Fibroblast of pulmonary artery (primary cell): ENCODE measurements at regions not wholly inside any gene's neighbourhood (a gene's known extent, or its start where the extent isn't known, plus 50 kb on each side); places are given as distances from the start of the nearest gene placed in this dataset.

Experiments
- DNase-seq: peaks from one replicate; pipeline ENCODE4 v3.0.0-alpha.2; 2010; ENCODE audit warnings: low read depth
- H3K4me3 ChIP-seq: replicated peaks from 2 replicates; pipeline ENCODE4 v1.5.1; 2011; ENCODE audit warnings: low read depth, mild to moderate bottlenecking, control low read depth, low read length, moderate library complexity
- TF ChIP-seq, protein P1 (sequence below): IDR thresholded peaks from 2 replicates; pipeline ENCODE4 v1.5.1; 2011; ENCODE audit warnings: mild to moderate bottlenecking, control low read depth, low read length, inconsistent platforms; ENCODE audit errors: missing control alignments

DNA sequence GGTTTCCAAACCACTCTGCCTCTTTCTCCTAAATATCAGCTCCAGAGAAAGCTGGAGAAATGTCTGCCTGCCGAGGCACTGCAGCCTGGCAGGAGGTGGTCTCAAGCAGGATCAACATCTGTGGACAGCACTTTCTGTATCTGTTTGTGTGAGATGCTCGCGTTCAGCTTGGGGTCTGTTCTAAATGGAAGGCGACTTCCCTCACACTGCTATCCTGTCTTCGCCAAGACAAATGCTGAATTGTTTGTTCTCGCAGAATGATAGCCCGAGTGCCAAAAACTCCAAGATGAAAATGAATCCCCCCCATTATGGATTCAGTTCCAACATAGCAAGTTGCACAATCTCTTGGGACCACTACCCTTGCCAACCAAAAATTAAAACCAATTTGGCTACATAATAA lies 72.2 kb upstream of the PALS2 start:
- TF ChIP-seq, protein P1, sequence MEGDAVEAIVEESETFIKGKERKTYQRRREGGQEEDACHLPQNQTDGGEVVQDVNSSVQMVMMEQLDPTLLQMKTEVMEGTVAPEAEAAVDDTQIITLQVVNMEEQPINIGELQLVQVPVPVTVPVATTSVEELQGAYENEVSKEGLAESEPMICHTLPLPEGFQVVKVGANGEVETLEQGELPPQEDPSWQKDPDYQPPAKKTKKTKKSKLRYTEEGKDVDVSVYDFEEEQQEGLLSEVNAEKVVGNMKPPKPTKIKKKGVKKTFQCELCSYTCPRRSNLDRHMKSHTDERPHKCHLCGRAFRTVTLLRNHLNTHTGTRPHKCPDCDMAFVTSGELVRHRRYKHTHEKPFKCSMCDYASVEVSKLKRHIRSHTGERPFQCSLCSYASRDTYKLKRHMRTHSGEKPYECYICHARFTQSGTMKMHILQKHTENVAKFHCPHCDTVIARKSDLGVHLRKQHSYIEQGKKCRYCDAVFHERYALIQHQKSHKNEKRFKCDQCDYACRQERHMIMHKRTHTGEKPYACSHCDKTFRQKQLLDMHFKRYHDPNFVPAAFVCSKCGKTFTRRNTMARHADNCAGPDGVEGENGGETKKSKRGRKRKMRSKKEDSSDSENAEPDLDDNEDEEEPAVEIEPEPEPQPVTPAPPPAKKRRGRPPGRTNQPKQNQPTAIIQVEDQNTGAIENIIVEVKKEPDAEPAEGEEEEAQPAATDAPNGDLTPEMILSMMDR = no peak
- no peak overlapping the region for H3K4me3 ChIP-seq
- no peak for DNase-seq

DNA sequence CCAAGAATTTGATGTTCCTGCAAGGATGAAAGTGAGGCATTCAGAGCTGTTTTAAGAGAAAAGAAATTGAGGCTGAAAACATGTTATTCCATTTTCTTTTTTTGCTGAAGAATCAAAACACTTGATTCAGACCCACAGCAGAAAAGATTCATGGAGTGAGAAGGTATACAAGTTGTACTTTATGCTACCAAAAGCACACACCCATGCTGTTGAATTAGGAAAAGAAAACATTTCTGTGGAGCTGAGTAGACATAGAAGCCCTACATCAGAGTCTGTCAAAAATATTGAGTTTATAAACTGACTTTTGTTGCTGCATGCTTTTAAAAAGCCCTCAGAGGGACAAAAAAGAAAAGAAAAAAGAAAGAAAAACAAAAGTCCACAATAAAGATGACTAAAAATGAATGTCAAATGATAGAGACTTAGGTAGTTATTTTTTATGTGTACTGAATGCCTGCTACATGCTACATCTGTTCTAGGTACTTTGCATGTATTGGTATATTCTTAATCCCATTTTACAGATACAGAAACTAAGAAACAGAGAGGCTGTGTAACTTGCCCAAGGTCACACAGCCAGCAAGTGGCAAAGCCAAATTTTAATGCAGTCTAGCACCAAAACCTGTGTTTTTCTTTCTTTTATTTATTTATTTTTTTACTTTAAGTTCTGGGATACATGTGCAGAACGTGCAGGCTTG lies 71.7 kb upstream of the PALS2 start:
- TF ChIP-seq, protein P1 = no peak
- H3K4me3 ChIP-seq = no peak overlapping the region
- DNase-seq = no peak

DNA sequence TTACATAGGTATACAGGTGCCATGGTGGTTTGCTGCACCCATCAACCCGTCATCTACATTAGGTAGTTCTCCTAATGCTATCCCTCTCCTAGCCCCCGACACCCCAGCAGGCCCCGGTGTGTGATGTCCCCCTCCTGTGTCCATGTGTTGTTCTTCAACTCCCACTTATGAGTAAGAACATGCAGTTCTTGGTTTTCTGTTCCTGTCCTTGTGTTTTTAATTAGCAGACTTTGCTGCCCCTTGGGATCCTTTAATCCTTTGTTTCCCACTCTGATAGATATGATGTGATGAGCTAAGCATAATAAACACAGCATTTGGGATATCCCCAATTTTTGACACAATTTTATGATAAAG lies 71.1 kb upstream of the PALS2 start:
- DNase-seq = no peak
- TF ChIP-seq, protein P1 = no peak
- no peak overlapping the region for H3K4me3 ChIP-seq

DNA sequence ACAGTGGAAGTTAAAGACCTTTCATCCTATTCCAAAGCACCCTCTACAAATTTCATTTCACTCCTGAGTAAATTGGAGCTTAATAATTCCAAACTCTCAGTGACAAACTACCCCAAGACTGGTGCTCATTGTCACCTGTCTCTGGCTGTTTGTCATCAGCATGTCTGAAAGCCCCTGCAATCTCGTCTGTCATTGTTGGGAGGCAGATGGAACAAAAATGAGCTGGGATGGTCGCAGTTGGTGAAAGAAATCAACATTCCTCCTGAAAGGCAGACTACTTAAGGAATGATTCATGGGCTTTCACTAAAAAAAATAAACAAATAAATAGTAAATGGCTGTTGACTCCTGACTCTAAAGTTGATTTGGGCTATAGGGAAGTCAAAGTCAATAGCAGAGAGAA lies 69.7 kb upstream of the PALS2 start:
- TF ChIP-seq, protein P1 = no peak
- DNase-seq = no peak
- no peak overlapping the region for H3K4me3 ChIP-seq

DNA sequence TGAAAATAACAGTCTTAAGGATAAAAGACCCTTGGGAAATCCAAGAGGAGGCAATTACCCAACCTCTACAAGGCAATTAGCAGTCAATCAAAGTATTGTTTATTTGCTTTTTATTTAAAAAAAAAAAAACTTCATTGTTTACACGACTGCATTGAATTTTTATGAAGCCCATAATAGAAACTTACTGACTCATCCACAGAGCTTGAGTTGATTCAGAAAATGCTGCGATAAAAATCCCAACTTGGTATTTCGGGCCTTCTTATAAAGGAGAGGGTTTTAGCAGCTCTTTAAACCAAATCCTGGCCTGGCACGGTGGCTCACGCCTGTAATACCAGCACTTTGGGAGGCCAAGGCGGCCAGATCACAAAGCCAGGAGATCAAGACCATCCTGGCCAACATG lies 69.2 kb upstream of the PALS2 start:
- TF ChIP-seq, protein P1 = no peak
- no peak for DNase-seq
- H3K4me3 ChIP-seq = no peak overlapping the region

DNA sequence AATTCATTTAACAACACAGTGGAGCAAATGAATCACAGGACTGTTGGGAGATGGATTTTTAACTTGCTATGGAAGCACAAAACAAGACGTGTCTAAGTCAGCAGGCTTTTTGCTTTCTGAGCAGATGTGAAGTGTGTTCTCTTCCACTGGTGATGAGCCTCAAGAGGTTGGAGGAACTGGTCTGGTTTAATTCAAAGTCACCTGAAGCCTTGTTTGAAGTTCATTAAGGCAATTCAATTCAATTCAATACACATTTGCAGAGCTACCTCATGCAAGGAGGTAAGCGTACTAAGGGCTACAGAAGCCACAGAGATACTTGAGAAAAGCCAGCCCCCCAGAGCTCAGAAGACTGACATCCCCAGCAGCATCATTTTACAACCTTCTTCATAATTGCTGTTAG lies 68.4 kb upstream of the PALS2 start:
- no peak overlapping the region for H3K4me3 ChIP-seq
- no peak for DNase-seq
- TF ChIP-seq, protein P1 = no peak

DNA sequence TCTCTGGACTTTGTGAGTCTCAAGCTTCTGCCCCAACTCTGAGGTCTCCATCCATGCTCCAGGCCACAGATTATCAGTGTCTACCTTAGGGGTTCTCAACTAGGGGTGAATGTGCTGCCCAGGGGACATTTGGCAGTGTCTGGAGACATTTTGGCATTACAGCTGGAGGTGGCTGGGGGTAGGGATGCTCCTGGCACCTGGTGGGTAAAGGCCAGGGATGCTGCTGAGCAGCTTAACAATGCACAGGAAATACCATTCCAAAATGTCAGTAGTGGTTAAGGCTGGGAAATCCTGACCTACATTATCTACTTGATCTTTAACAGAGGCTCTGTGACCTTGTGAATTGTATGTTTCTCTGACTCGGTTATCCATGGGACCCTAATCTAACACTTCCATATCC lies 67.3 kb upstream of the PALS2 start:
- H3K4me3 ChIP-seq = no peak overlapping the region
- TF ChIP-seq, protein P1 = no peak
- DNase-seq = no peak
